SK-N-MC (cell line): ENCODE measurements at regions not wholly inside any gene's neighbourhood (a gene's known extent, or its start where the extent isn't known, plus 50 kb on each side); places are given as distances from the start of the nearest gene placed in this dataset.

Experiments
- EZH2 ChIP-seq: fragments of 200-600 bp; sonication (generic); IDR thresholded peaks from one replicate; pipeline ENCODE4 v1.6.1; 2017; ENCODE audit warnings: antibody characterized with exemption
- FOXP2 ChIP-seq: optimal IDR thresholded peaks from 2 replicates; pipeline ENCODE3; 2011; ENCODE audit warnings: mild to moderate bottlenecking, moderate library complexity; ENCODE audit not compliant: insufficient read depth; ENCODE audit errors: extremely low read length, control extremely low read depth
- POLR2AphosphoS5 ChIP-seq: IDR thresholded peaks from 2 replicates; pipeline ENCODE4 v1.6.1; 2012; ENCODE audit warnings: mild to moderate bottlenecking, low read depth, low read length, borderline replicate concordance

DNA sequence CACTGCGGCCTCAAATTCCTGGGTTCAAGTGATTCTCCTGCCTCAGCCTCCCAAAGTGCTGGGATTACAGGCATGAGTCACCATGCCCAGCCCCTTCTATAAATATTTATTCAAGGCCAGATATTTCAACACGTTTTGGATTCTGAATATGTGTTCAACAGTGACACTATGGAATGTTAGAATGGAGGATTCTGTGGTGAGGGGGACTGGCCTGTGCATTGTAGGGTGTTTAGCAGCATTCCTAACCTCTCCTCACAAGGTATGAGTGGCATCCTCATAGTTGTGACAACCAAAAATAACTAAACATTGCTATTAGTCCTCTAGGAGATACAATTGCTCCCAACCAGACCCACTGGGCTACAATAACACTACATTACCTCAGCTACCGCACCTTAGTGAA, 104.0 kb upstream of the ATP10A start:
- TF ChIP-seq POLR2AphosphoS5 (no peak), EZH2 (no peak), FOXP2 (no peak)
